ENCODE measurements at regions not wholly inside any gene's neighbourhood (a gene's known extent, or its start where the extent isn't known, plus 50 kb on each side); places are given as distances from the start of the nearest gene placed in this dataset.

GRCh38 chr14:48378541-48378940 lies 703.1 kb upstream of the MDGA2 start:
- no peaks in the 10 kb centered on the region for H3K27me3 Mint-ChIP-seq (ENCODE audit: low read depth)
- no peak overlapping the region for H3K27ac Mint-ChIP-seq (ENCODE audit: unreplicated experiment)
- TF ChIP-seq, protein P1, sequence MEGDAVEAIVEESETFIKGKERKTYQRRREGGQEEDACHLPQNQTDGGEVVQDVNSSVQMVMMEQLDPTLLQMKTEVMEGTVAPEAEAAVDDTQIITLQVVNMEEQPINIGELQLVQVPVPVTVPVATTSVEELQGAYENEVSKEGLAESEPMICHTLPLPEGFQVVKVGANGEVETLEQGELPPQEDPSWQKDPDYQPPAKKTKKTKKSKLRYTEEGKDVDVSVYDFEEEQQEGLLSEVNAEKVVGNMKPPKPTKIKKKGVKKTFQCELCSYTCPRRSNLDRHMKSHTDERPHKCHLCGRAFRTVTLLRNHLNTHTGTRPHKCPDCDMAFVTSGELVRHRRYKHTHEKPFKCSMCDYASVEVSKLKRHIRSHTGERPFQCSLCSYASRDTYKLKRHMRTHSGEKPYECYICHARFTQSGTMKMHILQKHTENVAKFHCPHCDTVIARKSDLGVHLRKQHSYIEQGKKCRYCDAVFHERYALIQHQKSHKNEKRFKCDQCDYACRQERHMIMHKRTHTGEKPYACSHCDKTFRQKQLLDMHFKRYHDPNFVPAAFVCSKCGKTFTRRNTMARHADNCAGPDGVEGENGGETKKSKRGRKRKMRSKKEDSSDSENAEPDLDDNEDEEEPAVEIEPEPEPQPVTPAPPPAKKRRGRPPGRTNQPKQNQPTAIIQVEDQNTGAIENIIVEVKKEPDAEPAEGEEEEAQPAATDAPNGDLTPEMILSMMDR (conservative IDR thresholded peaks at IDR 0.05), result no peak
- no peaks in the 10 kb centered on the region for H3K9me3 Mint-ChIP-seq
- H3K4me1 Mint-ChIP-seq, result no peaks in the 10 kb centered on the region
- DNase-seq (ENCODE audit: low read depth, low spot score), result no peak
- H3K4me3 Mint-ChIP-seq, result no peak overlapping the region
- no peaks in the 10 kb centered on the region for H3K36me3 Mint-ChIP-seq (ENCODE audit: low read depth)

GRCh38 chr14:48373981-48374380 lies 698.6 kb upstream of the MDGA2 start:
- no peak overlapping the region for H3K27ac Mint-ChIP-seq (ENCODE audit: unreplicated experiment)
- no peaks in the 10 kb centered on the region for H3K36me3 Mint-ChIP-seq (ENCODE audit: low read depth)
- no peaks in the 10 kb centered on the region for H3K27me3 Mint-ChIP-seq (ENCODE audit: low read depth)
- DNase-seq (ENCODE audit: low read depth, low spot score), result no peak
- H3K9me3 Mint-ChIP-seq, result peaks cover 2% of the 10 kb centered on the region
- TF ChIP-seq, protein P1 (conservative IDR thresholded peaks at IDR 0.05), result no peak
- no peaks in the 10 kb centered on the region for H3K4me1 Mint-ChIP-seq
- no peak overlapping the region for H3K4me3 Mint-ChIP-seq

DNA sequence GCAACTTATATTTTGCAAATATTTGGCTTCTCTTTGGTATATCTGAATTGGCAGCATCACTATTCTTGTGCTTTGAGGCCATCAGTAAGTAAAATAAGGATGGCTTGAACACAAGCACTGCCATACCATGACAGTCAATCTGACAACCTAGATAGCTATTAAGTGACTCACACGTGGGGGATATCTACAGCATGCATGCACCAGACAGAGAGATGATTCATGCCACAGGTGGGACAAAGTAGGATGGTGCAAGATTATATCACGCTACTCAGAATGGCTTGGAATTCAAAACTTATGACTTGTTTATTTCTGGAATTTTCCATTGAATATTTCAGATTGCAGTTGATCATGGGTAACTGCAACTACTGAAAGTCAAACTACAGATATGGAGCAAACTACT lies 675.6 kb upstream of the MDGA2 start:
- no peak overlapping the region for H3K27ac Mint-ChIP-seq (ENCODE audit: unreplicated experiment)
- H3K4me1 Mint-ChIP-seq, result no peaks in the 10 kb centered on the region
- no peaks in the 10 kb centered on the region for H3K9me3 Mint-ChIP-seq
- H3K27me3 Mint-ChIP-seq (ENCODE audit: low read depth), result no peaks in the 10 kb centered on the region
- TF ChIP-seq, protein P1 (conservative IDR thresholded peaks at IDR 0.05), result no peak
- H3K4me3 Mint-ChIP-seq, result no peak overlapping the region
- DNase-seq (ENCODE audit: low read depth, low spot score), result no peak
- H3K36me3 Mint-ChIP-seq (ENCODE audit: low read depth), result no peaks in the 10 kb centered on the region

DNA sequence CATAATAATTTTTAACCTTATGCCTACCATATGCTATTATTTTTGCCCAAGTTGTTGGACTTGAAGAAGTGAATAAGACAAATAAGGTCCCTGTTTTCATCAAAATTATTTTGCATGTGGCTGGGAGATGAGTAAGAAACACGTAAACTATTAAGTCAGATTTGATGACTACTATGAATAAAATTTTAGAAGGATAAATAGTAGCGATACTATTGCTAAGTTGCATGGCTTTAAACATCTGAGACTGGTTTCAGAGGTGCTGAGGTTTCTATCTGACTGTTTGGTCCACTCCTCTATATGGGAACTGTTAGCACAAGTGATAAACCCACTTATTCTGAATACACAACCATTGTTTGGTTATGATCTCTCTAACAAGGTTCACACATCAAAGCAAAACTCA lies 674.3 kb upstream of the MDGA2 start:
- Mint-ChIP-seq H3K4me3 (no peak overlapping the region), H3K4me1 (no peaks in the 10 kb centered on the region), H3K36me3 (ENCODE audit: low read depth) (no peaks in the 10 kb centered on the region), H3K27ac (ENCODE audit: unreplicated experiment) (no peak overlapping the region), H3K27me3 (ENCODE audit: low read depth) (no peaks in the 10 kb centered on the region), H3K9me3 (no peaks in the 10 kb centered on the region)
- TF ChIP-seq, protein P1 (conservative IDR thresholded peaks at IDR 0.05), result no peak
- no peak for DNase-seq (ENCODE audit: low read depth, low spot score)

GRCh38 chr14:48341069-48341468 lies 665.7 kb upstream of the MDGA2 start:
- no peak for DNase-seq (ENCODE audit: low read depth, low spot score)
- H3K27ac Mint-ChIP-seq (ENCODE audit: unreplicated experiment), result no peak overlapping the region
- no peaks in the 10 kb centered on the region for H3K27me3 Mint-ChIP-seq (ENCODE audit: low read depth)

More at GRCh38 chr14:48341069-48341468, 665.7 kb upstream of the MDGA2 start:
- peaks cover 2% of the 10 kb centered on the region for H3K36me3 Mint-ChIP-seq (ENCODE audit: low read depth)
- no peaks in the 10 kb centered on the region for H3K9me3 Mint-ChIP-seq
- TF ChIP-seq, protein P1 (conservative IDR thresholded peaks at IDR 0.05), result no peak
- H3K4me1 Mint-ChIP-seq, result no peaks in the 10 kb centered on the region
- H3K4me3 Mint-ChIP-seq, result no peak overlapping the region
